ENCODE measurements at regions not wholly inside any gene's neighbourhood (a gene's known extent, or its start where the extent isn't known, plus 50 kb on each side); places are given as distances from the start of the nearest gene placed in this dataset.

- Mint-ChIP-seq H3K4me3 (no peak overlapping the region; the same call in 1 of the 2 replicates), H3K9me3 (no peaks in the 10 kb centered on the region), H3K4me1 (ENCODE audit: low read depth) (peaks cover 57% of the 10 kb centered on the region)
Measured at GRCh38 chr1:58396150-58396549, 150.4 kb downstream of the OMA1 start.

GRCh38 chr1:58395355-58395754, 151.2 kb downstream of the OMA1 start:
- peaks cover 1% of the 10 kb centered on the region for H3K27me3 Mint-ChIP-seq (ENCODE audit: insufficient read depth)
- H3K36me3 Mint-ChIP-seq (ENCODE audit: low read depth), result 0 out of 2 replicates have a peak, but pooled peaks cover 4% of the 10 kb centered on the region
- peak; percentile 82 for DNase-seq
- no peak for TF ChIP-seq CTCF (IDR thresholded peaks at IDR 0.05)
- no peaks in the 10 kb centered on the region for H3K9me3 Mint-ChIP-seq
- peaks cover 52% of the 10 kb centered on the region for H3K4me1 Mint-ChIP-seq (ENCODE audit: low read depth)
- H3K4me3 Mint-ChIP-seq, result peak overlapping the region; percentile 44
- H3K27ac Mint-ChIP-seq, result peak overlapping the region; percentile 92

More at GRCh38 chr1:58396150-58396549, 150.4 kb downstream of the OMA1 start:
- Mint-ChIP-seq H3K27me3 (ENCODE audit: insufficient read depth) (peaks cover 1% of the 10 kb centered on the region), H3K27ac (peak overlapping the region; percentile 92), H3K36me3 (ENCODE audit: low read depth) (0 out of 2 replicates have a peak, but pooled peaks cover 4% of the 10 kb centered on the region)
- no peak for TF ChIP-seq CTCF (IDR thresholded peaks at IDR 0.05)
- no peak for DNase-seq

GRCh38 chr1:58392083-58392482, 154.4 kb downstream of the OMA1 start:
- Mint-ChIP-seq H3K4me1 (ENCODE audit: low read depth) (peaks cover 31% of the 10 kb centered on the region), H3K4me3 (no peak overlapping the region), H3K27ac (no peak overlapping the region), H3K27me3 (ENCODE audit: insufficient read depth) (peaks cover 1% of the 10 kb centered on the region; the same call in 1 of the 2 replicates), H3K9me3 (no peaks in the 10 kb centered on the region), H3K36me3 (ENCODE audit: low read depth) (0 out of 2 replicates have a peak, but pooled peaks cover 4% of the 10 kb centered on the region)
- DNase-seq, result no peak
- no peak for TF ChIP-seq CTCF (IDR thresholded peaks at IDR 0.05)

- Mint-ChIP-seq H3K36me3 (ENCODE audit: low read depth) (0 out of 2 replicates have a peak, but pooled peaks cover 3% of the 10 kb centered on the region), H3K4me1 (ENCODE audit: low read depth) (peaks cover 25% of the 10 kb centered on the region), H3K27ac (no peak overlapping the region), H3K9me3 (no peaks in the 10 kb centered on the region), H3K27me3 (ENCODE audit: insufficient read depth) (peaks cover 3% of the 10 kb centered on the region; the same call in 1 of the 2 replicates), H3K4me3 (no peak overlapping the region)
- TF ChIP-seq CTCF (IDR thresholded peaks at IDR 0.05), result no peak
- no peak for DNase-seq
Measured at GRCh38 chr1:58391514-58391913, 155.0 kb downstream of the OMA1 start.

GRCh38 chr1:58391056-58391455, 155.5 kb downstream of the OMA1 start:
- H3K9me3 Mint-ChIP-seq, result no peaks in the 10 kb centered on the region
- no peak for TF ChIP-seq CTCF (IDR thresholded peaks at IDR 0.05)
- no peak overlapping the region for H3K27ac Mint-ChIP-seq
- H3K4me1 Mint-ChIP-seq (ENCODE audit: low read depth), result peaks cover 21% of the 10 kb centered on the region
- no peak for DNase-seq
- H3K36me3 Mint-ChIP-seq (ENCODE audit: low read depth), result no peaks in the 10 kb centered on the region
- H3K27me3 Mint-ChIP-seq (ENCODE audit: insufficient read depth), result peaks cover 3% of the 10 kb centered on the region; the same call in 1 of the 2 replicates
- H3K4me3 Mint-ChIP-seq, result no peak overlapping the region

Data from HFFc6 (cell line).